Right lobe of liver (tissue), 6 donors: ENCODE measurements at regions not wholly inside any gene's neighbourhood (a gene's known extent, or its start where the extent isn't known, plus 50 kb on each side); places are given as distances from the start of the nearest gene placed in this dataset.

ENCODE experiments used
- ATAC-seq, 4 donors: fragments of 200-7000 bp; cut with Tn5 transposase; one replicate each; pipeline ENCODE4 v1.9.1; 2020; ENCODE audit warnings: mild to moderate bottlenecking in 4 of 4, moderate library complexity in 4 of 4
- DNase-seq, 3 donors: peaks; one replicate each; pipeline ENCODE4 v3.0.0-alpha.2; 2020
- H3K27ac ChIP-seq, 3 donors: fragments of 200-600 bp; one replicate each; pipeline ENCODE4 v1.8.0; 2022
- H3K27me3 ChIP-seq, 2 donors: fragments of 200-600 bp; one replicate each; pipeline ENCODE4 v1.8.0; 2022
- H3K36me3 ChIP-seq, 4 donors: fragments of 200-600 bp; sonication (generic) in 1 of 4; one replicate each; pipeline versions ENCODE4 v1.5.1 to v1.8.0; 2017 to 2022; ENCODE audit warnings: control low read depth in 1 of 4
- H3K4me1 ChIP-seq, 4 donors: fragments of 200-600 bp; sonication (generic) in 1 of 4; one replicate each; pipeline versions ENCODE4 v1.5.1 to v1.8.0; 2017 to 2022; ENCODE audit warnings: control low read depth in 1 of 4
- H3K4me3 ChIP-seq, 3 donors: fragments of 200-600 bp; one replicate each; pipeline ENCODE4 v1.8.0; 2022
- H3K9me3 ChIP-seq, 4 donors: fragments of 200-600 bp; sonication (generic) in 1 of 4; one replicate each; pipeline versions ENCODE4 v1.5.1 to v1.8.0; 2017 to 2022; ENCODE audit warnings: control low read depth in 1 of 4
- POLR2A ChIP-seq: fragments of 450-650 bp; IDR thresholded peaks from one replicate; pipeline ENCODE4 v1.6.1; 2017; ENCODE audit warnings: antibody characterized with exemption, mild to moderate bottlenecking
- WGBS: methylation state at CpG from one replicate; pipeline ENCODE4 v1.1.6; 2018; ENCODE audit warnings: low coverage, low lambda C conversion rate; ENCODE audit not compliant: insufficient coverage; ENCODE audit errors: missing lambda C conversion rate; 5-methylcytosine and 5-hydroxymethylcytosine counted together
- intact Hi-C, 2 donors: fragments of 100-400 bp; cut with DNase I; formaldehyde crosslinking; loops; one replicate each; pipeline versions ENCODE4 v1.11.2 to v1.14.1; 2022
- TF ChIP-seq, protein P1 (sequence below), 4 donors: fragments of 200-600 bp in 3 of 4; fragments of 450-650 bp in 1 of 4; IDR thresholded peaks; one replicate each; pipeline versions ENCODE4 v1.5.1 to v1.8.0; 2016 to 2022; ENCODE audit warnings: antibody characterized with exemption in 4 of 4, mild to moderate bottlenecking in 2 of 4
- donor health status: DM: no; HTN: yes; CAD: no.
- donor health status: DM: no; HTN: no; CAD: no.
- donor health status: DM: no; HTN: no; CAD: no.
- donor health status: DM: no; HTN: yes; CAD: no.
- donor health status: DM: no; HTN: yes; CAD: no.

DNA sequence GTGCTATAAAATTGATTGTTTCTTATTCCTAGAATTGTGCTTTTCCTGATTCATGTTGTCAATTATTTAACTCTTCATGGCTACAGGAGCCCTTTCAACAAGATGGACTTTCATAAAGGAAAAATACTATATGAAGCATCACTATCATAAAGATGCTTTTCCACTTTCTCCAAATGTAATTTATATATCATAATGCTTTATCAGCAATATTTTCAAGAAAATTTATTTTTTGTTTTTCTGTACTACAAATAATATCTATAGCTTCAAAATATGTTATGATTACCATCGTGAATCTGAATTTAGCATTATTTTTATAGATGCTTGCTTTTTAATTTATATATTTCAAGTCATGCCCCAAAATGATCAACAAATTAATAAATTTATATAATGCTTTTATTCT lies 873.5 kb upstream of the LRFN5 start:
- H3K27ac ChIP-seq: no peak overlapping the region
- intact Hi-C loops: no loop called here
- H3K4me1 ChIP-seq: no peaks in the 10 kb centered on the region
- H3K4me3 ChIP-seq: no peak overlapping the region
- H3K9me3 ChIP-seq: no peaks in the 10 kb centered on the region
- H3K27me3 ChIP-seq: no peaks in the 10 kb centered on the region
- no peak for DNase-seq
- 41% methylated on average over 1 of the region's 1 CpG for WGBS
- no peak for ATAC-seq
- no peaks in the 10 kb centered on the region for H3K36me3 ChIP-seq
- TF ChIP-seq POLR2A: no peak
- TF ChIP-seq, protein P1, sequence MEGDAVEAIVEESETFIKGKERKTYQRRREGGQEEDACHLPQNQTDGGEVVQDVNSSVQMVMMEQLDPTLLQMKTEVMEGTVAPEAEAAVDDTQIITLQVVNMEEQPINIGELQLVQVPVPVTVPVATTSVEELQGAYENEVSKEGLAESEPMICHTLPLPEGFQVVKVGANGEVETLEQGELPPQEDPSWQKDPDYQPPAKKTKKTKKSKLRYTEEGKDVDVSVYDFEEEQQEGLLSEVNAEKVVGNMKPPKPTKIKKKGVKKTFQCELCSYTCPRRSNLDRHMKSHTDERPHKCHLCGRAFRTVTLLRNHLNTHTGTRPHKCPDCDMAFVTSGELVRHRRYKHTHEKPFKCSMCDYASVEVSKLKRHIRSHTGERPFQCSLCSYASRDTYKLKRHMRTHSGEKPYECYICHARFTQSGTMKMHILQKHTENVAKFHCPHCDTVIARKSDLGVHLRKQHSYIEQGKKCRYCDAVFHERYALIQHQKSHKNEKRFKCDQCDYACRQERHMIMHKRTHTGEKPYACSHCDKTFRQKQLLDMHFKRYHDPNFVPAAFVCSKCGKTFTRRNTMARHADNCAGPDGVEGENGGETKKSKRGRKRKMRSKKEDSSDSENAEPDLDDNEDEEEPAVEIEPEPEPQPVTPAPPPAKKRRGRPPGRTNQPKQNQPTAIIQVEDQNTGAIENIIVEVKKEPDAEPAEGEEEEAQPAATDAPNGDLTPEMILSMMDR (IDR thresholded peaks at IDR 0.05): no peak

DNA sequence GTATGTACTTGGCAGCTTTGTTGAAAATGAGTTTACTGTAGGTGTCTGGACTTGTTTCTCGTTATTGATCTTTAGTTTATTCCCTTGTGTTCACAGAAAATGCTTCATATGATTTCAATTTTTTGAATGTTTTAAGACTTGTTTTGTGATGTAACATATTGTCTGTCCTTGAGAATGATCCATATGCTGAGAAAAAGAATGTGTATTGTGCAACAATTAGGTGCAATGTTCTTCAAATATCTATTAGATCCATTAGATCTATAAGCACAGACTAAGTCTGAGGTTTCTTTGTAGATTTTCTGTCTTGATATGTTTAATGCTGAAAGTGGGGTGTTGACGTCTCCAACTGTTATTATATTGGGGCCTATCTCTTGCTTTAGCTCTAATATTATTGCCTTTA lies 879.6 kb upstream of the LRFN5 start:
- no peaks in the 10 kb centered on the region for H3K9me3 ChIP-seq
- H3K4me1 ChIP-seq: no peaks in the 10 kb centered on the region
- no peak for ATAC-seq
- no peak for DNase-seq
- 24% methylated on average over 2 of the region's 2 CpGs for WGBS
- intact Hi-C loops: no loop called here
- H3K27ac ChIP-seq: no peak overlapping the region
- no peak overlapping the region for H3K4me3 ChIP-seq
- H3K36me3 ChIP-seq: no peaks in the 10 kb centered on the region
- TF ChIP-seq POLR2A: no peak
- TF ChIP-seq, protein P1 (IDR thresholded peaks at IDR 0.05): no peak
- no peaks in the 10 kb centered on the region for H3K27me3 ChIP-seq

DNA sequence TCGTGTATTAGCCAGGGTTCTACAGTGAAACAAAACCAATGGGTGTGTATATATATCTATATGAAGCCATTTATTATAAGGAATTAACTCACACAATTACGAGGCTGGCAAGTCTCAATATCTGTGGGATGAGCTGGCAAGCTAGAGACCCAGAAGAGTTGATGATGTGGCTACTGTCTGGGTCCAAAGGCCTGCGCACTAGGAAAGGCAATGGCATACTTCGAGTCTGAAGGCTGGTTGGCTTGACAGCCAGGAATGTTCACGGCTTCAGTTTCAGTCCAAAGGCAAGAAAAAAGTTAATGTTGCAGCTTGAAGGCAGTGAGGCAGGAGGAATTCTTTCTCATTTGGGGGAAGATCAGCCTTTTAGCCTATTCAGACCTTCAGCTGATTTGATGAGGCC lies 893.3 kb upstream of the LRFN5 start:
- Histone ChIP-seq H3K27me3 (no peaks in the 10 kb centered on the region), H3K9me3 (no peaks in the 10 kb centered on the region), H3K27ac (no peak overlapping the region), H3K4me1 (no peaks in the 10 kb centered on the region), H3K4me3 (no peak overlapping the region), H3K36me3 (no peaks in the 10 kb centered on the region)
- TF ChIP-seq POLR2A: no peak
- TF ChIP-seq, protein P1 (IDR thresholded peaks at IDR 0.05): no peak
- intact Hi-C loops: no loop called here
- 55% methylated on average over 5 of the region's 5 CpGs for WGBS
- DNase-seq (no peak), ATAC-seq (no peak)

DNA sequence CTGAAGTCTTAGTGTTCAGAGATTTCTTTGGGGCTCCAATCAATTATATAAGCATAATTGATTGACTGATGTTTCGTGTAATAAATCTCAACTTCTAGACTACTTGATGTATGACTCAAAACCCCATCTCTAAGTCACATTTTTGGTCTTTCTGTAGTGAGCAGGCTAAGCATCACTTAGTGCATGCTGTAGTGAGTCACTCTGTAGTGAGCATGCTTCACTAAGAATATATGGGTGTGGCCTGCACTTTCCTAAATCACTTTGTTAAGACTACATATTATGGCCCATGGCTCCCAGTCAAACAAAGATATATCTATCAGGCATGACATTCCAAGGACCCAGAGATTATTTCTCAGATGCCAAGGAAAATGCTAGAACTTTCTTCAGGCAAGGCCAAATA lies 909.4 kb upstream of the LRFN5 start:
- H3K9me3 ChIP-seq: no peaks in the 10 kb centered on the region
- intact Hi-C loops: no loop called here
- H3K4me1 ChIP-seq: no peaks in the 10 kb centered on the region
- ATAC-seq: no peak
- no peak overlapping the region for H3K27ac ChIP-seq
- no peak for TF ChIP-seq POLR2A
- TF ChIP-seq, protein P1 (IDR thresholded peaks at IDR 0.05): no peak
- no peaks in the 10 kb centered on the region for H3K27me3 ChIP-seq
- 35% methylated on average over 1 of the region's 1 CpG for WGBS
- no peak overlapping the region for H3K4me3 ChIP-seq
- no peak for DNase-seq
- H3K36me3 ChIP-seq: no peaks in the 10 kb centered on the region

DNA sequence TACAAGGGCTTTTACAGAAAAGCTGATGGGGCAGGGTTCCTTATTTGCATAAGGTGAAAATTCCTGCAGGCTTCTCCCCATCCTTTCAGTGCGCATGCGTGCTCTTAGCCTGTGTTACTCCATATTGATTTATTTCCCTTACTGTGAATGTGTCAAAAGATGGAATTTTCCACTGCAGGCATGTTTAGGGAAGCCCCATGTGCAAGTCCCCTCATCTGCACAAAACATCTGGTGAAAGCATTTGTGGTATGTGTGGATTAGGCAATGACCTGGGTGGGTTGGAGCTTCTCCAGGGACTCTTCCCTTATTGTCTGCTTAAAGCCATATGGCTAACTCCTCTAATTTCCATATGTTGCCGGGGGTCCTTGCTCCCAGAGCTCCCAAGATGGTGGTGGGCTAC lies 912.7 kb upstream of the LRFN5 start:
- Histone ChIP-seq H3K27me3 (no peaks in the 10 kb centered on the region), H3K27ac (no peak overlapping the region), H3K36me3 (no peaks in the 10 kb centered on the region), H3K4me1 (no peaks in the 10 kb centered on the region), H3K4me3 (no peak overlapping the region), H3K9me3 (no peaks in the 10 kb centered on the region)
- ATAC-seq: no peak
- TF ChIP-seq, protein P1 (IDR thresholded peaks at IDR 0.05): no peak
- no peak for TF ChIP-seq POLR2A
- WGBS: 63% methylated on average over 3 of the region's 3 CpGs
- no peak for DNase-seq
- intact Hi-C loops: no loop called here
